PC-3 (cell line): ENCODE measurements at regions not wholly inside any gene's neighbourhood (a gene's known extent, or its start where the extent isn't known, plus 50 kb on each side); places are given as distances from the start of the nearest gene placed in this dataset.

Experiments used
- CTCF ChIP-seq: fragments of 300-600 bp; sonication (generic); conservative IDR thresholded peaks from 2 replicates; pipeline ENCODE4 v1.5.1; 2017; ENCODE audit warnings: antibody characterized with exemption, low read depth, mild to moderate bottlenecking, low read length
- EZH2phosphoT487 ChIP-seq: fragments of 300-600 bp; sonication (generic); IDR thresholded peaks from 2 replicates; pipeline ENCODE4 v1.6.1; 2018; ENCODE audit warnings: mild to moderate bottlenecking, antibody characterized with exemption, low read length, borderline replicate concordance

- TF ChIP-seq EZH2phosphoT487 = no peak
- no peak for TF ChIP-seq CTCF
Measured at GRCh38 chr2:161096336-161096735, 63.9 kb upstream of the TANK start.
